ENCODE measurements at regions not wholly inside any gene's neighbourhood (a gene's known extent, or its start where the extent isn't known, plus 50 kb on each side); places are given as distances from the start of the nearest gene placed in this dataset.
"Not testable (repeated sequence)": the region's sequence is repeated elsewhere in the genome, so short reads cannot be mapped to it uniquely, and the experiment has no call there.

GRCh38 chr2:144659731-144660275 is 139.9 kb upstream of the ZEB2 start:
- Mint-ChIP-seq H3K27me3 (peaks cover 16% of the 10 kb centered on the region), H3K36me3 (ENCODE audit: low read depth) (no peaks in the 10 kb centered on the region), H3K4me3 (no peak overlapping the region), H3K4me1 (peaks cover 3% of the 10 kb centered on the region), H3K27ac (peak overlapping the region; percentile 32)
- no peaks in the 10 kb centered on the region for H3K9me3 ChIP-seq (ENCODE audit: control insufficient read depth, low read length, poor library complexity, severe bottlenecking)
- peak in 1 of 3 donors; percentile 8 for DNase-seq
- ATAC-seq: peak; percentile 94

DNA sequence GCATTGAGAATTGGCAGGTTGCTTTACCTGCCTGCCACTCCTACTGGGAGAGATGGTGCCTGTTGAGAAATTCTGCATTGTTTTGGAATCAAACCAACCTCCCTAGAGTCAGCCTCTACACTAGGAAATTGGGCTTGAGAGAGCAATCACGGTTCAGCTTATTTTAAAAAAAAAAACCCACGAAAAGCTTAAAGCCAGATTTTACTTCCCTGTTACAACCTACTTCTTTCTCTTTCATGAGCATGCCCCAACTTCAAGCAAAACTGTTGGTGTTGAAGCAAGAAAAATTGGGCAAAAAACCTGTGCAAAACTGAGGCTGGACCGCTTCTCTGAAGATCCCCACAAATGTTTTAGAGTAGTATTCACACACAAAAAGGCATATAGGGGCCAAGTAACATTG is 134.6 kb upstream of the ZEB2 start:
- H3K4me3 Mint-ChIP-seq: no peak overlapping the region
- DNase-seq (no peak), ATAC-seq (no peak)
- H3K27ac Mint-ChIP-seq: no peak overlapping the region
- H3K9me3 ChIP-seq (ENCODE audit: control insufficient read depth, low read length, poor library complexity, severe bottlenecking): no peaks in the 10 kb centered on the region
- H3K36me3 Mint-ChIP-seq (ENCODE audit: low read depth): no peaks in the 10 kb centered on the region
- no peaks in the 10 kb centered on the region for H3K27me3 Mint-ChIP-seq
- H3K4me1 Mint-ChIP-seq: no peaks in the 10 kb centered on the region

GRCh38 chr2:144650907-144651306 is 131.0 kb upstream of the ZEB2 start:
- Mint-ChIP-seq H3K4me1 (no peaks in the 10 kb centered on the region), H3K27ac (no peak overlapping the region), H3K4me3 (no peak overlapping the region), H3K36me3 (ENCODE audit: low read depth) (no peaks in the 10 kb centered on the region), H3K27me3 (no peaks in the 10 kb centered on the region)
- ATAC-seq (no peak), DNase-seq (no peak)
- H3K9me3 ChIP-seq (ENCODE audit: control insufficient read depth, low read length, poor library complexity, severe bottlenecking): no peaks in the 10 kb centered on the region

DNA sequence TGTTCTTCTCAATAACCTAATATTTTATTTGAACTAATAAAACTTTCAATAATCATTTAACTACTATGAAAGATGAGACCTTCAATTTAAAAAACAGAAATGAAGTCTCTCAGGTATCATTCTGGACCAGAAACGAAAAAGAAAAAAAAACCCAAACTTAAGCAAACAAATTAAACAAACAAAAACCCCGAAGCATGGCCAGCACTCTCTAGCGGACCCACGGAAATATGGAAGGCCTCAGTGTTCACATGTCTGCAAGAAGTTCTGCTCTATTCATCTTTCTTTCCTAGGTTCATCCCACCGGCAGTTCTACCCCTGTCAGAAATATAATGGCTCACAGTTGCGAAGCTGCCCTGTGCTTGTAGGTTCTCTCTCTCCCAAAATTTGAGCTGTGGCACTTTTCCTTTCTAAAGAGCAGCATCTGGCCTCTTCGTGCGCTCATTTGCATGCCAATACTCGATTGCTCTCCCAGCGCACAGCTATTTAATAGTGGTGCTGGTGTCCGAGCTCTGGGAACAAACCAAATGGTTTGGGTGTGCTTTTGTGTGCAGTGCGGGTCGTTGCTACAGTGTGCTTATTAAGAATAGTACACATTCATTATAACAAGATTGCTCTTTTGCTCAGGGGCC is 129.0 kb upstream of the ZEB2 start:
- ATAC-seq (no peak), DNase-seq (no peak)
- H3K4me1 Mint-ChIP-seq: no peaks in the 10 kb centered on the region
- no peak overlapping the region for H3K27ac Mint-ChIP-seq
- no peaks in the 10 kb centered on the region for H3K36me3 Mint-ChIP-seq (ENCODE audit: low read depth)
- H3K9me3 ChIP-seq (ENCODE audit: control insufficient read depth, low read length, poor library complexity, severe bottlenecking): no peaks in the 10 kb centered on the region
- no peaks in the 10 kb centered on the region for H3K27me3 Mint-ChIP-seq
- H3K4me3 Mint-ChIP-seq: no peak overlapping the region

GRCh38 chr2:144645083-144645778 is 125.3 kb upstream of the ZEB2 start:
- Mint-ChIP-seq H3K4me1 (no peaks in the 10 kb centered on the region), H3K36me3 (ENCODE audit: low read depth) (no peaks in the 10 kb centered on the region)
- no peak for DNase-seq

GRCh38 chr2:144644549-144644948 is 124.6 kb upstream of the ZEB2 start:
- ATAC-seq (no peak), DNase-seq (no peak)
- Mint-ChIP-seq H3K27ac (no peak overlapping the region), H3K27me3 (no peaks in the 10 kb centered on the region), H3K4me3 (no peak overlapping the region), H3K4me1 (no peaks in the 10 kb centered on the region), H3K36me3 (ENCODE audit: low read depth) (no peaks in the 10 kb centered on the region)
- H3K9me3 ChIP-seq (ENCODE audit: control insufficient read depth, low read length, poor library complexity, severe bottlenecking): no peaks in the 10 kb centered on the region

More at GRCh38 chr2:144645083-144645778, 125.3 kb upstream of the ZEB2 start:
- Mint-ChIP-seq H3K4me3 (no peak overlapping the region), H3K27me3 (no peaks in the 10 kb centered on the region), H3K27ac (no peak overlapping the region)
- H3K9me3 ChIP-seq (ENCODE audit: control insufficient read depth, low read length, poor library complexity, severe bottlenecking): no peaks in the 10 kb centered on the region
- no peak for ATAC-seq

- no peaks in the 10 kb centered on the region for H3K27me3 Mint-ChIP-seq
- no peak overlapping the region for H3K27ac Mint-ChIP-seq
- no peaks in the 10 kb centered on the region for H3K9me3 ChIP-seq (ENCODE audit: control insufficient read depth, low read length, poor library complexity, severe bottlenecking)
- no peak overlapping the region for H3K4me3 Mint-ChIP-seq
- no peak for ATAC-seq
- no peaks in the 10 kb centered on the region for H3K4me1 Mint-ChIP-seq
- H3K36me3 Mint-ChIP-seq (ENCODE audit: low read depth): no peaks in the 10 kb centered on the region
- DNase-seq: no peak
These were observed 123.8 kb upstream of the ZEB2 start for GRCh38 chr2:144643537-144644336.

- no peak overlapping the region for H3K4me3 Mint-ChIP-seq
- ATAC-seq (no peak), DNase-seq (no peak)
- no peaks in the 10 kb centered on the region for H3K9me3 ChIP-seq (ENCODE audit: control insufficient read depth, low read length, poor library complexity, severe bottlenecking)
- no peak overlapping the region for H3K27ac Mint-ChIP-seq
- no peaks in the 10 kb centered on the region for H3K27me3 Mint-ChIP-seq
- H3K4me1 Mint-ChIP-seq: no peaks in the 10 kb centered on the region
- H3K36me3 Mint-ChIP-seq (ENCODE audit: low read depth): no peaks in the 10 kb centered on the region
These were observed 122.9 kb upstream of the ZEB2 start for GRCh38 chr2:144642856-144643255.

DNA sequence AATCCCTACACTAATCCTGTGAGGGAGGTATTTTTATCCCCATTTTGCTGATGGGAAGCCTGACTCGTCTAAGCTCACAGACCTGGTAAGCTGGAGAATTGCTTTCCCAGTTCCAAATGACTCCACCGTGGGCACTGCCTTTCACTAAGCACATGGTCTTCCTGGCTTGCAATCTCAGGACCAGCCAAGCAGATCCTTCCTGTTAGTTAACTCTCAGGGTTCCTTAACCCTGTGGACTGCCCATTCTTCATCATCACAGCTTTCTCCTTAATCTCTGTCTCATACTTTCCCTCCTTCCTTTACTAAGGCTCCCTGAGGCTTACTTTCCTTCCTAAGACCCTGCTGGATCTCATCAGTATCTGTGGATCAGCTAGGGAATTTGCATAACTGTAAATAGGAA is 122.2 kb upstream of the ZEB2 start:
- Mint-ChIP-seq H3K36me3 (ENCODE audit: low read depth) (no peaks in the 10 kb centered on the region), H3K4me1 (no peaks in the 10 kb centered on the region), H3K4me3 (no peak overlapping the region), H3K27me3 (no peaks in the 10 kb centered on the region), H3K27ac (no peak overlapping the region)
- no peak for ATAC-seq
- no peak for DNase-seq
- H3K9me3 ChIP-seq (ENCODE audit: control insufficient read depth, low read length, poor library complexity, severe bottlenecking): no peaks in the 10 kb centered on the region

DNA sequence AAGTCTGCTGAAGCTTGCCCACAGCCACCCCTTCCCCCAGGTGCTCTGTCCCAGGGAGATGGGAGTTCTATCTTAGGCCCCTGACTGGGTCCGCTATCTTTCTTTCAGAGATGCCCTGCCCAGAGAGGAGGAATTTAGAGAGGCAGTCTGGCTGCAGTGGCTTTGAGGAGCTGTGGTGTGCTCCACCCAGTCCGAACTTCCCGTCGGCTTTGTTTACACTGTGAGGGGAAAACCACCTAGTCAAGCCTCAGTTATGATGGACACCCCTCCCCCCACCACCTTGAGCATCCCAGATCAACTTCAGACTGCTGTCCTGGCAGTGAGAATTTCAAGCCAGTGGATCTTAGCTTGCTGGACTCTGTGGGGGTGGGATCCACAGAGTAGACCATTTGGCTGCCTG is 118.3 kb upstream of the ZEB2 start:
- not testable (repeated sequence) for H3K27ac Mint-ChIP-seq; H3K36me3 Mint-ChIP-seq (ENCODE audit: low read depth); H3K9me3 ChIP-seq (ENCODE audit: control insufficient read depth, low read length, poor library complexity, severe bottlenecking); H3K4me3 Mint-ChIP-seq; ATAC-seq; H3K27me3 Mint-ChIP-seq; DNase-seq; H3K4me1 Mint-ChIP-seq

DNA sequence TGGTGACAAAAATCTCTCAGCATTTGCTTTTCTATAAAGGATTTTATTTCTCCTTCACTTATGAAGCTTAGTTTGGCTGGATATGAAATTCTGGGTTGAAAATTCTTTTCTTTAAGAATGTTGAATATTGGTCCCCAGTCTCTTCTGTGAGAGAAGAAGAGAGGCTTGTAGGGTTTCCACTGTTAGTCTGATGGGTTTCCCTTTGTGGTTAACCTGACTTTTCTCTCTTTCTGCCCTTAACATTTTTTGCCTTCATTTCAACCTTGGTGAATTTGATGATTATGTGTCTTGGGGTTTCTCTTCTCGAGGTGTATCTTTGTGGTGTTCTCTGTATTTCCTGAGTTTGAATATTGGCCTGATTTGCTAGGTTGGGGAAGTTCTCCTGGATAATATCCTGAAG is 116.9 kb upstream of the ZEB2 start:
- not testable (repeated sequence) for DNase-seq; H3K9me3 ChIP-seq (ENCODE audit: control insufficient read depth, low read length, poor library complexity, severe bottlenecking); H3K4me1 Mint-ChIP-seq; H3K36me3 Mint-ChIP-seq (ENCODE audit: low read depth); H3K4me3 Mint-ChIP-seq; H3K27ac Mint-ChIP-seq; H3K27me3 Mint-ChIP-seq; ATAC-seq

- Mint-ChIP-seq H3K27me3 (peaks cover 2% of the 10 kb centered on the region), H3K4me3 (no peak overlapping the region), H3K36me3 (ENCODE audit: low read depth) (peaks cover 2% of the 10 kb centered on the region), H3K27ac (no peak overlapping the region), H3K4me1 (no peaks in the 10 kb centered on the region)
- DNase-seq (no peak), ATAC-seq (no peak)
- no peaks in the 10 kb centered on the region for H3K9me3 ChIP-seq (ENCODE audit: control insufficient read depth, low read length, poor library complexity, severe bottlenecking)
These were observed 112.9 kb upstream of the ZEB2 start for GRCh38 chr2:144632809-144633208.

DNA sequence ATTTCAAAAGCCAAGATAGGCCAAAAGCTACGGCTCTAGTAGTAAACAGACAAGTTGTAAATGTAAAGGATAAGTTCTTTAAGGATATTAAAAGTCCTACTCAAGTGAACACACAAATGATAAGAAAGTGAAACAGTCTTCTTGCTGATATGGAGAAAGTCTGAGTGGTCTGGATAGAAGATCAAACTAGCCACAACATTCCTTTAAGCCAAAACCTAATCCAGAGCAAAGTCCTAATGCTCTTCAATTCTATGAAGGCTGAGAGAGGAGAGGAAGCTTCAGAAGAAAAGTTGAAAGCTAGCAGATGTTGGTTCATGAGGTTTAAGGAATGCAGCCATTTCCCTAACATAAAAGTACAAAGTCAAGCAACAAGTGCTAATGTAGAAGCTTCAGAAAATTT is 111.7 kb upstream of the ZEB2 start:
- DNase-seq: no peak
- no peaks in the 10 kb centered on the region for H3K9me3 ChIP-seq (ENCODE audit: control insufficient read depth, low read length, poor library complexity, severe bottlenecking)
- no peak for ATAC-seq
- Mint-ChIP-seq H3K27ac (no peak overlapping the region), H3K4me1 (no peaks in the 10 kb centered on the region), H3K36me3 (ENCODE audit: low read depth) (peaks cover 2% of the 10 kb centered on the region), H3K27me3 (peaks cover 14% of the 10 kb centered on the region), H3K4me3 (no peak overlapping the region)
